AG04450 (cell line): ENCODE measurements at regions not wholly inside any gene's neighbourhood (a gene's known extent, or its start where the extent isn't known, plus 50 kb on each side); places are given as distances from the start of the nearest gene placed in this dataset.
"Not testable (repeated sequence)": the region's sequence is repeated elsewhere in the genome, so short reads cannot be mapped to it uniquely, and the experiment has no call there.

Source experiments
- CTCF ChIA-PET: fragments of 300-600, 350-600 bp; formaldehyde crosslinking; extraction: SDS; loops from one replicate; lab custom pipeline; 2022; ENCODE audit warnings: antibody characterized with exemption, inconsistent platforms; lab: Charles Lee
- POLR2A ChIA-PET: fragments of 350-600 bp; formaldehyde crosslinking; extraction: SDS; loops from one replicate; lab custom pipeline; 2021; ENCODE audit warnings: antibody characterized with exemption, inconsistent platforms; lab: Yijun Ruan, JAX
- DNase-seq: peaks from one replicate; pipeline ENCODE4 v3.0.0-alpha.2; 2011; ENCODE audit warnings: low read depth, low spot score
- H3K27ac ChIP-seq: one replicate; pipeline ENCODE4 v1.5.1; 2012; ENCODE audit warnings: low read depth, low read length, control low read depth
- H3K27me3 ChIP-seq: one replicate; pipeline ENCODE4 v1.6.0; 2012; ENCODE audit warnings: low read length; ENCODE audit not compliant: control insufficient read depth, insufficient read depth
- H3K4me3 ChIP-seq: 2 replicates; pipeline ENCODE4 v1.5.1; 2011; ENCODE audit warnings: mild to moderate bottlenecking, low read depth, low read length, control low read depth
- H3K9me3 ChIP-seq: 2 replicates; pipeline ENCODE4 v1.5.1; 2012; ENCODE audit warnings: low read length; ENCODE audit not compliant: control insufficient read depth, insufficient read depth
- CTCF ChIP-seq: IDR thresholded peaks from 2 replicates; pipeline ENCODE4 v1.5.1; 2011; ENCODE audit warnings: low read depth, low read length, control low read depth, inconsistent platforms

GRCh38 chr7:112982441-112983063 lies 104.1 kb downstream of the GPR85 start:
- Histone ChIP-seq H3K4me3 (no peak overlapping the region), H3K27me3 (no peaks in the 10 kb centered on the region), H3K9me3 (no peaks in the 10 kb centered on the region), H3K27ac (no peak overlapping the region)
- ChIA-PET CTCF (no interaction called here), POLR2A (no interaction called here)
- TF ChIP-seq CTCF, result no peak
- no peak for DNase-seq

GRCh38 chr7:112981966-112982365 lies 104.7 kb downstream of the GPR85 start:
- no peaks in the 10 kb centered on the region for H3K27me3 ChIP-seq
- H3K4me3 ChIP-seq, result no peak overlapping the region
- H3K9me3 ChIP-seq, result no peaks in the 10 kb centered on the region
- ChIA-PET CTCF (no interaction called here), POLR2A (no interaction called here)
- no peak overlapping the region for H3K27ac ChIP-seq
- DNase-seq, result no peak
- no peak for TF ChIP-seq CTCF

GRCh38 chr7:112979055-112979454 lies 107.6 kb downstream of the GPR85 start:
- H3K27ac ChIP-seq, DNase-seq, H3K9me3 ChIP-seq, CTCF ChIA-PET, H3K27me3 ChIP-seq, H3K4me3 ChIP-seq, POLR2A ChIA-PET: not testable (repeated sequence)

- CTCF ChIA-PET, POLR2A ChIA-PET: not testable (repeated sequence)
Observed at GRCh38 chr7:112977244-112977955, 109.2 kb downstream of the GPR85 start.

GRCh38 chr7:112970771-112971170 lies 115.9 kb downstream of the GPR85 start:
- Histone ChIP-seq H3K9me3 (no peaks in the 10 kb centered on the region), H3K4me3 (no peak overlapping the region), H3K27me3 (no peaks in the 10 kb centered on the region), H3K27ac (no peak overlapping the region)
- no peak for DNase-seq
- TF ChIP-seq CTCF, result no peak
- ChIA-PET POLR2A (no interaction called here), CTCF (interaction anchor here (0.6 to 0.8 kb wide), 2 partner anchors 38 to 453 kb away, joined by 3 read pairs; no protein-coding TSS in a partner anchor)

More at GRCh38 chr7:112977244-112977955, 109.2 kb downstream of the GPR85 start:
- DNase-seq, H3K4me3 ChIP-seq, H3K9me3 ChIP-seq, H3K27me3 ChIP-seq, H3K27ac ChIP-seq: not testable (repeated sequence)

- no peak overlapping the region for H3K27ac ChIP-seq
- no peaks in the 10 kb centered on the region for H3K27me3 ChIP-seq
- H3K4me3 ChIP-seq, result no peak overlapping the region
- POLR2A ChIA-PET, result no interaction called here
- DNase-seq, result no peak
- CTCF ChIA-PET, result no interaction called here
- TF ChIP-seq CTCF, result no peak
- no peaks in the 10 kb centered on the region for H3K9me3 ChIP-seq
Observed at GRCh38 chr7:112969946-112970345, 116.7 kb downstream of the GPR85 start.
